HK-2 (cell line): ENCODE measurements at regions not wholly inside any gene's neighbourhood (a gene's known extent, or its start where the extent isn't known, plus 50 kb on each side); places are given as distances from the start of the nearest gene placed in this dataset.

Experiments
- DNase-seq: peaks from one replicate; pipeline ENCODE4 v3.0.0-alpha.2; 2018; ENCODE audit not compliant: unreplicated experiment

DNA sequence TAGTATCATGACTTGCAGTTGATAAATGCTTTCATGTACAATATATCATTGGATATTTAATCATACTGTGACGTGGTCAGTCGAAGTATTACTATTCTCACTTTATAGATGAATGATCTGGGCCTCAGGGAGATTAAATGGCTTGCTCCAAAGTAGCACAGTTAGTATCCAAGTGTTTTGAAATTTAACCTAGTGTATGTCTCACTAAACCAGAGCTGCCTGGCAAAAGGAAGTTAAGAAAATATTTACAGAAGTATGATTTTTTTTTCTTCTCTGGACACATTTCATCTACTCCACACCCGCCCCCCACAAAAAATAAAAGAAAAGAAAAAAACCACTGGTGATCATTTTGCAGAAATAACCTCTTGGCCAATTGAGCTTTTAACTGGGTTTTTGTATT is 71.9 kb upstream of the CXADR start:
- DNase-seq: no peak

DNA sequence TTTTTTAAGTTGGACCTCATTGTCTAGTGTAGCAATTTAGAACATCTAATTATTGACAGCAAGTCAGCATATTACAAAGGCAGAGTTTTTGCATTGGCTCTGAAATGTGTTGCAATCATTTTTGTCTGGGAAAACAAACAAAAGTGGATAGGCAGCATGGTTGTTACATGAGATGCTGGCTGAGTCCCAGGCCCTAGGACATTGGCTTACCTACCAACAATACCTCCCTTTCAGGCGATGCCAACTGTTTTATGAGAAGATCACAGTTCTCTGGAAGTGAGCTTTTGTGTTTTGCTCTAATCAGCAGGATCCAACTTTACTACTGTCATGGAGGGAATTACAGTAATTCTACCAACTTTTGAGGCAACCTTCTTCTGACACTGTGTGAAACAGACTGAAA is 71.5 kb upstream of the CXADR start:
- no peak for DNase-seq

GRCh38 chr21:17442165-17442564 is 70.7 kb upstream of the CXADR start:
- DNase-seq: no peak

GRCh38 chr21:17444828-17445227 is 68.0 kb upstream of the CXADR start:
- no peak for DNase-seq

DNA sequence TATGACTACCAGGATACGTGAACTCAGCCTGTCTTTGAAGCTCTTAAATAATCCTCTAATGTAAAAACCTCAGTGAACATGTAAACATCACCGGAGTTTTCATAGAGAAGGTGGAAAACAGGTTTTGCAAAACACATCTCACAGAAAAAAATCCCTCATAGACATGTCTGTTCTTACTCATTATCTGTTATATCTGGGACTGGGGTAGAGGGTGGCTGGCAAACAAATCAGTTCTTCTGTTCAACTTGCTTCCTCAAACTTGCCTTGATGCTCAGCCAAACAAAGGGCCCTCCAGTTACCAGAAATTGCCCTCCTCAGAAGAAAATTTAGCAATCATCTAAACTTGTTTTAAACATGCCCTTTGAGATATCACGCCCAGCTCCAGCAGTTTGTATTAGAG is 66.1 kb upstream of the CXADR start:
- no peak for DNase-seq

- no peak for DNase-seq
Measured at GRCh38 chr21:17449701-17450100, 63.1 kb upstream of the CXADR start.

DNA sequence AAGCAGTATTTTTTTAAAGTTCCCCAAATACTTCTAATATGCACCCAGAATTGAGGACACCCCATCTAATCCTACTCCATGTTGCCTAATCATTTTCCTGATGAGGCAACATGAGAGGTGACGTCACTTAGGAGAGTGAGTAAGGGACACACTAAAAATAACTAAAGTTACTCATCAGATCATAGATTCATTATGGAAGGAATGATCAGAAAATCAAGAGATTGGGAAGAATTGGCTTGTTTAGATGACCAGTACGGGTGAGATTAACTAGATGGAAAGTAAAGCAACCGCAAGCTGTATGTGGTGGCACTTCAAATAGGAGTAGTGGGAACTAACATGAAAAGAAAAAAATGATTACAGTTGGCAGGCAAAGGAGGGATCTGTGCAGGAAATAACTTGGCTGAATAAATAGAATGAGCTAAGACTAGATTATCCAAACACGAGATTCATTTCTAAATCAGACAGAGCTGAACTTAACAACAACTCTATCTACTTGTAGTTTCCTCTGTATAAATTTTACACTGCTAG is 61.4 kb upstream of the CXADR start:
- DNase-seq: no peak

- peak; percentile 79 for DNase-seq
Measured at GRCh38 chr21:17454315-17455027, 58.4 kb upstream of the CXADR start.

- DNase-seq: no peak
Measured at GRCh38 chr21:17455028-17455353, 57.9 kb upstream of the CXADR start.

DNA sequence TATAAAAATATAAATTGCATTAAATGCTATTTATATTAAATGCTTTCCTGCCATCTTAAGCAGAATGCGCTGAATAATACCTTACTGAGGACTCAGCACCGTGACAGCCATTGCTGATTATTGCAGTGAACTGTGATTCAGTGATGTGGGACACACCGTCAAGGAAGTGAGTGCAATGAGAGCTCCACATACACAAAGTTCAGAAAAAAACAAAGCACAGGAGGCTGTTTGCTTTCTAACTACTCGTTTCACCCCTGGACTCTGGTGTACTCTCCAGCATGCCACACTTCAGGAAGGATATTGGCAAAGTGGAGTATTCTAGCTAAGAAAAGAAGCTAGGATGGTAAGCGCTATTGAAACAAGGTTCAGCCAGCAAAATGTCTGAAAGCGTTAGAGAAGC is 57.4 kb upstream of the CXADR start:
- DNase-seq: no peak

DNA sequence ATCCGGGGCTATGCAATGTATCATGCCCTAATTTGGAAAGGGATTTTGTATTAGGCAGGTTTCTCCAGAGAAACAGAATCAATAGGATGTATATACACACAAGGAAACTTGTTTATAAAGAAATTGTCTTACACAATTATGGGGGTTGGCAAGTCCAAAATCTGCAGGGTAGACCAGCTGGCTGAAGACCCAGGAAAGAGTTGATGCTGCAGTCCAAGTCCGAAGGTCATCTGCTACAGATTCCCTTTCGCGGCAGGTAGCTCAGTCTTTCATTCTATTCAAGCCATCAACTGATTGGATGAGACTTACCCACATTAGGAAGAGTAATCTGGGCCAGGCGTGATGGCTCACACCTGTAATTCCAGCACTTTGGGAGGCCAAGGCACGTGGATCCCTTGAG is 54.6 kb upstream of the CXADR start:
- DNase-seq: no peak

- no peak for DNase-seq
Measured at GRCh38 chr21:17460094-17460493, 52.7 kb upstream of the CXADR start.

DNA sequence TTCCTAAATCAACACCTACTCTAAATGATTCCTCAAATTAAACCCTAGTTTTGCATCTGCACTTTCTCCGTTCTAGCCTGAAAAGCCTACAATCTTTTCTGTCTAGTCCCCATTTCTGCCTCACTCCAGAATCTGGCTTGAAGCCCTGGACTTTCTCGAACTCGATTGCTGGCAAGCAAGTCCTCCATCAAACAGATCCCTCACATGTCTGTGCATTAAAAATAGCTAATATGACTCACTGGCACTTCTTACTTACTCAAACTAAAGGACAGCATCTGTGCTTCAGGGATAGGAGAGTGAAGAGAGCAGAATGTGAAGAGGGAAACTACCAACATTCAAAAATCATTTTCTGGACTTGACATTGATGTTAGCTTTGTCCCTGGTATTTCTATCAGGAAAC is 51.8 kb upstream of the CXADR start:
- DNase-seq: no peak

DNA sequence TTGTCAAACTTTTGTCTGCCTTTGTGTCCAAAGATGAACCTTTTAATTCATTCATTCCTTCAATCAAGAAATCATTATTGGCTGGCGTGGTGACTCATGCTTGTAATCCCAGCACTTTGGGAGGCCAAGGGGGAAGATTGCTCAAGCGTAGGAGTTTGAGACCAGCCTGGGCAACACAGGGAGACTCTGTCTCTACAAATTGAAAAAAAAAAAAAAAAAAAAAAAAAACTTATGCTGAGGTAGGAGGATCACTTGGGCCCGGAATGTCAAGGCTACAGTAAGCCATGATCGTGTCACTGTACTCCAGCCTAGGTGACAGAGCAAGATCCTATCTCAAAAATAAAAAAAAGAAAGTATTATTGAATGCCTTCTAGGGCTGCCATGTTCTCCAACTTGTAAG is 51.3 kb upstream of the CXADR start:
- no peak for DNase-seq

- DNase-seq: no peak
Measured at GRCh38 chr21:17462276-17462981, 50.4 kb upstream of the CXADR start.
